MM.1S (cell line): ENCODE measurements at regions not wholly inside any gene's neighbourhood (a gene's known extent, or its start where the extent isn't known, plus 50 kb on each side); places are given as distances from the start of the nearest gene placed in this dataset.

Source experiments
- DNase-seq: peaks from one replicate; pipeline ENCODE4 v3.0.0-alpha.2; 2015
- H2AFZ ChIP-seq: fragments of 300-600 bp; sonication (generic); 2 replicates; pipeline ENCODE4 v1.6.0; 2016; ENCODE audit warnings: antibody characterized with exemption, low read length
- H3F3A ChIP-seq: fragments of 300-600 bp; sonication (generic); 2 replicates; pipeline ENCODE4 v1.6.1; 2016; ENCODE audit warnings: mild to moderate bottlenecking, antibody characterized with exemption, low read length, moderate library complexity, mixed read lengths; ENCODE audit not compliant: insufficient read depth
- H3K27ac ChIP-seq: fragments of 300-600 bp; sonication (generic); 2 replicates; pipeline ENCODE4 v1.5.1; 2016; ENCODE audit warnings: mild to moderate bottlenecking, low read length
- H3K27me3 ChIP-seq: fragments of 300-600 bp; sonication (generic); replicated peaks from 2 replicates; pipeline ENCODE4 v1.6.0; 2016; ENCODE audit warnings: low read length; ENCODE audit not compliant: insufficient read depth
- H3K36me3 ChIP-seq: fragments of 300-600 bp; sonication (generic); replicated peaks from 2 replicates; pipeline ENCODE4 v1.6.1; 2016; ENCODE audit warnings: mild to moderate bottlenecking, low read length, mixed read lengths; ENCODE audit not compliant: insufficient read depth
- H3K4me1 ChIP-seq: fragments of 300-600 bp; sonication (generic); 2 replicates; pipeline ENCODE4 v1.6.1; 2016; ENCODE audit warnings: low read length, mixed read lengths
- H3K4me2 ChIP-seq: fragments of 300-600 bp; sonication (generic); 2 replicates; pipeline ENCODE4 v1.6.0; 2016; ENCODE audit warnings: low read depth, low read length
- H3K4me3 ChIP-seq: fragments of 300-600 bp; sonication (generic); 2 replicates; pipeline ENCODE4 v1.5.1; 2016; ENCODE audit warnings: low read length, mixed read lengths
- H3K79me2 ChIP-seq: fragments of 300-600 bp; sonication (generic); 2 replicates; pipeline ENCODE4 v1.6.1; 2016; ENCODE audit warnings: mixed run types, low read length, mixed read lengths
- H3K9ac ChIP-seq: fragments of 300-600 bp; sonication (generic); 2 replicates; pipeline ENCODE4 v1.6.1; 2016; ENCODE audit warnings: low read length, mixed read lengths
- H3K9me2 ChIP-seq: fragments of 300-600 bp; sonication (generic); replicated peaks from 2 replicates; pipeline ENCODE4 v1.6.1; 2016; ENCODE audit warnings: mild to moderate bottlenecking, low read length, mixed read lengths; ENCODE audit not compliant: insufficient read depth
- H3K9me3 ChIP-seq: fragments of 300-600 bp; sonication (generic); replicated peaks from 2 replicates; pipeline ENCODE4 v1.6.1; 2016; ENCODE audit warnings: mild to moderate bottlenecking, low read length, mixed read lengths; ENCODE audit not compliant: insufficient read depth
- H4K20me1 ChIP-seq: fragments of 300-600 bp; sonication (generic); 2 replicates; pipeline ENCODE4 v1.6.1; 2016; ENCODE audit warnings: mild to moderate bottlenecking, low read length, moderate library complexity, mixed read lengths; ENCODE audit not compliant: insufficient read depth
- EZH2 ChIP-seq: fragments of 300-600 bp; sonication (generic); optimal IDR thresholded peaks from 2 replicates; pipeline ENCODE3; 2017; ENCODE audit warnings: low read depth, mild to moderate bottlenecking, antibody characterized with exemption, low read length, mixed read lengths
- EZH2phosphoT487 ChIP-seq: fragments of 300-600 bp; sonication (generic); IDR thresholded peaks from 2 replicates; pipeline ENCODE4 v1.6.1; 2018; ENCODE audit warnings: antibody characterized with exemption, low read length
- TF ChIP-seq, protein P1 (sequence below): fragments of 300-600 bp; sonication (generic); IDR thresholded peaks from 2 replicates; pipeline ENCODE4 v1.5.1; 2016; ENCODE audit warnings: antibody characterized with exemption, low read length, mixed read lengths

DNA sequence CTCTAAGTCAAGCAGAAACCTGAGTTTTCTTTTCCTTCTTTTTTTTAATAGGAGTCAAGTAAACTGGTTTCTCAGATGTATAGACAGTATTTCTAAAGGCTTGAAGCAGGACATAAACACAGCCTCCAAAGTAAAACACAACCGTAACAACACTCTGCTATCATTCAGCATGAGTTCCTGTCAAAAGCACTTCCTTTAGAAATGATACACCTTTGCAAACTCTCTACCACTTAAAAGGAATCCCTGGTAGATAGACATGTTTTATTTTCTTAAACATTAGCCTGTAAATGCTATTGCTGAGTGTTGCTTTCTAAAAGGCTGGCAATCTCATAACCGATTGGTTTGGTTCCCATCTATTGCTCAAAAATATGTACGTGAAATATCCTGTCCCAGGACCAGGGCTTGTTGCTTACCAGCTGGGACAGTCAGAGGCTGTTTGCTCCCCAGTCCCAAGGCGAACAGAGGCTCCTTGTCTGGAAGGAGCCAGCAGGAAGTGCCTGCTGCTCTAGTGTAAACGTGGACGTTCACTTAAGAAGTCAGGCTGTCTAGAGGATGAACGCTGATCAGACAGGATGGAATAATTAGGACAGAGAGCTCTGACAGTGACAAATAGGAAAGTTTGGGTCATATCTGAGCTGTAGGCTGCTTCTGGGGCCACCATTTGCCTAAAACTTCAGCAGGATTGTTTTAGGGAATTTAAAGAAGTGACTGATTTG is 173.9 kb upstream of the KLF3 start:
- H2AFZ ChIP-seq = no peak overlapping the region
- no peaks in the 10 kb centered on the region for H3K9me2 ChIP-seq
- no peaks in the 10 kb centered on the region for H3K4me1 ChIP-seq
- H3K27ac ChIP-seq = no peak overlapping the region
- no peaks in the 10 kb centered on the region for H3F3A ChIP-seq
- DNase-seq = no peak
- H3K4me3 ChIP-seq = no peak overlapping the region
- no peaks in the 10 kb centered on the region for H3K36me3 ChIP-seq
- TF ChIP-seq, protein P1, sequence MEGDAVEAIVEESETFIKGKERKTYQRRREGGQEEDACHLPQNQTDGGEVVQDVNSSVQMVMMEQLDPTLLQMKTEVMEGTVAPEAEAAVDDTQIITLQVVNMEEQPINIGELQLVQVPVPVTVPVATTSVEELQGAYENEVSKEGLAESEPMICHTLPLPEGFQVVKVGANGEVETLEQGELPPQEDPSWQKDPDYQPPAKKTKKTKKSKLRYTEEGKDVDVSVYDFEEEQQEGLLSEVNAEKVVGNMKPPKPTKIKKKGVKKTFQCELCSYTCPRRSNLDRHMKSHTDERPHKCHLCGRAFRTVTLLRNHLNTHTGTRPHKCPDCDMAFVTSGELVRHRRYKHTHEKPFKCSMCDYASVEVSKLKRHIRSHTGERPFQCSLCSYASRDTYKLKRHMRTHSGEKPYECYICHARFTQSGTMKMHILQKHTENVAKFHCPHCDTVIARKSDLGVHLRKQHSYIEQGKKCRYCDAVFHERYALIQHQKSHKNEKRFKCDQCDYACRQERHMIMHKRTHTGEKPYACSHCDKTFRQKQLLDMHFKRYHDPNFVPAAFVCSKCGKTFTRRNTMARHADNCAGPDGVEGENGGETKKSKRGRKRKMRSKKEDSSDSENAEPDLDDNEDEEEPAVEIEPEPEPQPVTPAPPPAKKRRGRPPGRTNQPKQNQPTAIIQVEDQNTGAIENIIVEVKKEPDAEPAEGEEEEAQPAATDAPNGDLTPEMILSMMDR = no peak
- no peak for TF ChIP-seq EZH2phosphoT487
- TF ChIP-seq EZH2 = no peak
- H3K79me2 ChIP-seq = no peaks in the 10 kb centered on the region
- H3K27me3 ChIP-seq = no peaks in the 10 kb centered on the region
- H3K9ac ChIP-seq = no peak overlapping the region
- H3K9me3 ChIP-seq = no peaks in the 10 kb centered on the region
- H4K20me1 ChIP-seq = no peaks in the 10 kb centered on the region
- H3K4me2 ChIP-seq = no peak overlapping the region

DNA sequence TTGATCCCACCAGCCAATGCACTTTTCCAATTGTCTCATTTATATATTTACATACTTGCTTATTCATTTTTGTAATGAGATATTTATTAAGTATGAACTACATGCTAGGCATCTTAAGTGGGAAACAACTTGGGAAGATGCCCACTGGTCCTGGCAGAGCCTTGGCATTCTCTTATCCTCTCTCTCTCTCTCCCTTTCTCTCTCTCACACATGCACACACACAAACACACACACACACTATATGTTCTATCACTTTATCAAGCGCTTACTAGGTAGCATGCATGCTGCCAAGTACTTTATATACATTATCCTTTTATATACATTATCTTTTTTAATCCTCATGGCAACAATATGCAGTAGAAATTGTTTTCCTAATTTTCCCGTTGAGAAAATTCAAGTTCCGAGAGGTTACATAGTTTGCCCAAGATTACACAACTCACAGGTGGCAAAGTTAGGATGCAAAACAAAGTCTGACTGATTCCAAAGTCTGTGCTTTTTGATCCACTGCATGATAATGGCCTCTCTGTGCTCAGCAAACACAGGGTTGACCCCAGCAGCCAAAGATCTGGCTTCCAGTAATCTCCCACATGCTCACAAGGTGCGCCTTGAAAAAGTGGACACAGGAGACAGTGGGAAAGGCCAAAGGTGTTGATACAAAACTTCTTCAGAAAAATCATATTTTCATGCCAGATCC is 173.1 kb upstream of the KLF3 start:
- Histone ChIP-seq H3K4me1 (no peaks in the 10 kb centered on the region), H3K9ac (no peak overlapping the region), H3K27ac (no peak overlapping the region), H3F3A (no peaks in the 10 kb centered on the region), H3K9me3 (no peaks in the 10 kb centered on the region), H3K4me3 (no peak overlapping the region), H3K4me2 (no peak overlapping the region), H2AFZ (no peak overlapping the region), H3K9me2 (no peaks in the 10 kb centered on the region), H3K36me3 (no peaks in the 10 kb centered on the region), H3K27me3 (no peaks in the 10 kb centered on the region), H4K20me1 (no peaks in the 10 kb centered on the region), H3K79me2 (no peaks in the 10 kb centered on the region)
- no peak for DNase-seq
- no peak for TF ChIP-seq EZH2phosphoT487
- TF ChIP-seq, protein P1 = no peak
- no peak for TF ChIP-seq EZH2

DNA sequence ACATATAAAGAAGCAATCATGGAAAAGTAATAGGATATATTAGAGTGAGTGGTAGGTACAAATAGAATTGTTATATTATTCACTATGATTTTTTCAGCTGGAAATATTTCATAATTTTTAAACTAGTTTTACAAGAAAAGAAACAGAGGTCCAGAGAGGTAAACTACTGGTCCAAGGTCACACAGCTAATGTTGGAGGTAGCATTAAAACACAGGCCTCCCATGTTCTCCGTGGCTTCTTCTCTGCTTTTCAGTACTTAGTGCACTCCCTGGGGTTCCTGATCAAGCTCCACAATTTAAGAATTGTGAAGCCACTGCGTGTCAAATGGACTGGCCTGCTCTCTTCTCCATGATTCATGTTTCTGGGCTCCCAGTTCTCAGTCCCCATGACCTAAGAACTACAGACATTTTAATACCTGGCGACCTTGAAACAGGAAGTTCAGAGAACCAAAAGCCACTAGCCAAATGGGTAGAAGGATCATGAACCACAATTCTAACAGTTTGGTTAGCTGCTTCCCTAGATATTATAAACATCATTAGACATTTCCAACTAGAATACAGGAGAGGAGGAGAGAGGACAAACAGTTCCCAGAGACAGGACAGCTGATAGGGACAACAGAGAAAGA is 172.0 kb upstream of the KLF3 start:
- H3K27me3 ChIP-seq = no peaks in the 10 kb centered on the region
- no peak overlapping the region for H2AFZ ChIP-seq
- H3K4me2 ChIP-seq = no peak overlapping the region
- TF ChIP-seq, protein P1 = no peak
- no peak for TF ChIP-seq EZH2
- no peak for TF ChIP-seq EZH2phosphoT487
- H3K79me2 ChIP-seq = no peaks in the 10 kb centered on the region
- H3K36me3 ChIP-seq = no peaks in the 10 kb centered on the region
- H3K4me3 ChIP-seq = no peak overlapping the region
- no peaks in the 10 kb centered on the region for H3K9me2 ChIP-seq
- no peaks in the 10 kb centered on the region for H4K20me1 ChIP-seq
- H3K27ac ChIP-seq = no peak overlapping the region
- no peaks in the 10 kb centered on the region for H3K9me3 ChIP-seq
- no peaks in the 10 kb centered on the region for H3F3A ChIP-seq
- no peaks in the 10 kb centered on the region for H3K4me1 ChIP-seq
- no peak overlapping the region for H3K9ac ChIP-seq
- no peak for DNase-seq
